ENCODE measurements at regions not wholly inside any gene's neighbourhood (a gene's known extent, or its start where the extent isn't known, plus 50 kb on each side); places are given as distances from the start of the nearest gene placed in this dataset.

- TF ChIP-seq, protein P1, sequence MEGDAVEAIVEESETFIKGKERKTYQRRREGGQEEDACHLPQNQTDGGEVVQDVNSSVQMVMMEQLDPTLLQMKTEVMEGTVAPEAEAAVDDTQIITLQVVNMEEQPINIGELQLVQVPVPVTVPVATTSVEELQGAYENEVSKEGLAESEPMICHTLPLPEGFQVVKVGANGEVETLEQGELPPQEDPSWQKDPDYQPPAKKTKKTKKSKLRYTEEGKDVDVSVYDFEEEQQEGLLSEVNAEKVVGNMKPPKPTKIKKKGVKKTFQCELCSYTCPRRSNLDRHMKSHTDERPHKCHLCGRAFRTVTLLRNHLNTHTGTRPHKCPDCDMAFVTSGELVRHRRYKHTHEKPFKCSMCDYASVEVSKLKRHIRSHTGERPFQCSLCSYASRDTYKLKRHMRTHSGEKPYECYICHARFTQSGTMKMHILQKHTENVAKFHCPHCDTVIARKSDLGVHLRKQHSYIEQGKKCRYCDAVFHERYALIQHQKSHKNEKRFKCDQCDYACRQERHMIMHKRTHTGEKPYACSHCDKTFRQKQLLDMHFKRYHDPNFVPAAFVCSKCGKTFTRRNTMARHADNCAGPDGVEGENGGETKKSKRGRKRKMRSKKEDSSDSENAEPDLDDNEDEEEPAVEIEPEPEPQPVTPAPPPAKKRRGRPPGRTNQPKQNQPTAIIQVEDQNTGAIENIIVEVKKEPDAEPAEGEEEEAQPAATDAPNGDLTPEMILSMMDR (IDR thresholded peaks at IDR 0.05): no peak
- TF ChIP-seq POLR2A (IDR thresholded peaks at IDR 0.05) (no peak), POLR2AphosphoS5 (IDR thresholded peaks at IDR 0.05) (no peak)
These were observed 119.2 kb downstream of the ETS2 start for GRCh38 chr21:38924954-38925353.

Data from prostate gland (tissue), 2 donors.